ENCODE measurements at regions not wholly inside any gene's neighbourhood (a gene's known extent, or its start where the extent isn't known, plus 50 kb on each side); places are given as distances from the start of the nearest gene placed in this dataset.

DNA sequence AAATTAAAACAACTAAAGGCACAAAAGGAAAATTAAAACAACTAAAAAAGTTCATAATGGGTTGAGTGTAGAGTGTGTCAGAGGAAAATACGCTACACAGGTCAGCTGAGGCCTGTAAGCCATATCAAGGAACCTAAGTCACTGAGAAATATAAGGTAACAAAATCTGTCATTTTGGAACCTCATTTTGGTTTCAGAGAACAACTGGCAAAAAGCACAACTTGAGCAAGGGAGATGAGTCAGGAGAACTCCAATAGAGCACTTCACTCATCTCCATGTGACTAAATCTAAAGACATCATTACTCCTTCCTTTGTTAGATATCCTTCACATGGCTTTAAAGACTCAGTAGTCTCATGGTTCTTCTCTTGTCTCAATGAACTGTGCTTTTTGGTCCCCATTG, 269.4 kb upstream of the POU5F2 start:
- peaks cover 0 to 20% of the 10 kb centered on the region in 2 donors for H3K9me3 ChIP-seq
- H3K4me3 ChIP-seq, result no peak overlapping the region
- TF ChIP-seq, protein P1, sequence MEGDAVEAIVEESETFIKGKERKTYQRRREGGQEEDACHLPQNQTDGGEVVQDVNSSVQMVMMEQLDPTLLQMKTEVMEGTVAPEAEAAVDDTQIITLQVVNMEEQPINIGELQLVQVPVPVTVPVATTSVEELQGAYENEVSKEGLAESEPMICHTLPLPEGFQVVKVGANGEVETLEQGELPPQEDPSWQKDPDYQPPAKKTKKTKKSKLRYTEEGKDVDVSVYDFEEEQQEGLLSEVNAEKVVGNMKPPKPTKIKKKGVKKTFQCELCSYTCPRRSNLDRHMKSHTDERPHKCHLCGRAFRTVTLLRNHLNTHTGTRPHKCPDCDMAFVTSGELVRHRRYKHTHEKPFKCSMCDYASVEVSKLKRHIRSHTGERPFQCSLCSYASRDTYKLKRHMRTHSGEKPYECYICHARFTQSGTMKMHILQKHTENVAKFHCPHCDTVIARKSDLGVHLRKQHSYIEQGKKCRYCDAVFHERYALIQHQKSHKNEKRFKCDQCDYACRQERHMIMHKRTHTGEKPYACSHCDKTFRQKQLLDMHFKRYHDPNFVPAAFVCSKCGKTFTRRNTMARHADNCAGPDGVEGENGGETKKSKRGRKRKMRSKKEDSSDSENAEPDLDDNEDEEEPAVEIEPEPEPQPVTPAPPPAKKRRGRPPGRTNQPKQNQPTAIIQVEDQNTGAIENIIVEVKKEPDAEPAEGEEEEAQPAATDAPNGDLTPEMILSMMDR (IDR thresholded peaks at IDR 0.05), result no peak
- TF ChIP-seq POLR2AphosphoS5 (IDR thresholded peaks at IDR 0.05), result no peak
- no peak for TF ChIP-seq POLR2A (IDR thresholded peaks at IDR 0.05)
- H3K36me3 ChIP-seq, result no peaks in the 10 kb centered on the region
- H3K27me3 ChIP-seq, result no peaks in the 10 kb centered on the region
- intact Hi-C loops (cut with DNase I; ENCODE audit: low total_unique reads), result no loop called here
- no peak overlapping the region for H3K27ac ChIP-seq
- DNase-seq (ENCODE audit: low spot score in 2 of 2), result no peak
- no peaks in the 10 kb centered on the region for H3K4me1 ChIP-seq

DNA sequence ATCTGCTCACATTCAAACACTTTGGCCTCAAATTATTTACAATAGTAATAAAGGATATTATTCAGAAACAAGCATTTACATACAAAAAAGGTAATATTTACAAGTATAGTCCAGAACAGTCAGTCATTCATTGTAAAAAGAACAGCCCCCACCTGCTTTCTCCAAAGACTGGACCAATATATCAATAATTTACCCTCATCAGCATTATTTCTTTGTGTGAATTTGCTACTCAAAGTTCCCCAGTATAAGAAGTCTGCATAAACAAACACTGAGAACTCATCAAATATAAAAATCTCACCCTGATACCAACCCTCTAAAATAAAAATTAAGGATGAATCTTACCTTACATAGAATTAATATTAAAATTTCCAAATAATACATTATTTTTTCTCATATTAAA, 267.8 kb upstream of the POU5F2 start:
- H3K4me3 ChIP-seq, result no peak overlapping the region
- no peaks in the 10 kb centered on the region for H3K36me3 ChIP-seq
- intact Hi-C loops (cut with DNase I; ENCODE audit: low total_unique reads), result no loop called here
- peaks cover 0 to 3% of the 10 kb centered on the region in 2 donors for H3K9me3 ChIP-seq
- H3K4me1 ChIP-seq, result no peaks in the 10 kb centered on the region
- no peak for DNase-seq (ENCODE audit: low spot score in 2 of 2)
- TF ChIP-seq POLR2AphosphoS5 (IDR thresholded peaks at IDR 0.05) (no peak), POLR2A (IDR thresholded peaks at IDR 0.05) (no peak)
- TF ChIP-seq, protein P1 (IDR thresholded peaks at IDR 0.05), result no peak
- H3K27ac ChIP-seq, result no peak overlapping the region
- H3K27me3 ChIP-seq, result no peaks in the 10 kb centered on the region

GRCh38 chr5:93998951-93999455, 257.6 kb upstream of the POU5F2 start:
- H3K27me3 ChIP-seq, result no peaks in the 10 kb centered on the region
- peaks cover 0 to 12% of the 10 kb centered on the region in 2 donors for H3K9me3 ChIP-seq
- intact Hi-C loops (cut with DNase I; ENCODE audit: low total_unique reads), result no loop called here
- no peaks in the 10 kb centered on the region for H3K4me1 ChIP-seq
- no peak for DNase-seq (ENCODE audit: low spot score in 2 of 2)
- H3K4me3 ChIP-seq, result no peak overlapping the region
- H3K36me3 ChIP-seq, result no peaks in the 10 kb centered on the region
- TF ChIP-seq POLR2A (IDR thresholded peaks at IDR 0.05), result no peak
- H3K27ac ChIP-seq, result no peak overlapping the region

DNA sequence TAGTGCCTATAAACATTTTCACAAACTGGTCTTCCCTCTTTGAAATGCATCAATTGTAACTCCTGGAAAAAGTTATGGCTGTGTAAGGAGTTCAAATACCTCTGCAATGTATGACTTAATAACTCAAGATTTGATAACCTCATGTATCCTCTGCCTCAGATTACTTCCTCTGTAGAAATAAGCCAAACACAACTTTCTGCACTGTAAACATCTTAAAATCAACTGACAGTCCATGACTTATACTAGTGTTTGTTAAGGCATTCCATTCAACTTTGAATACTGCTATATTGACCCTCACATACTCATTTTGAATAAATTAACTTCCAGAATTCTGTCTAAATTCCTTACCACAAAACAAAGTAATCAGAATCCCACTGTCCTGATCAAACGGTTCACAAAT, 256.2 kb upstream of the POU5F2 start:
- Histone ChIP-seq H3K4me3 (no peak overlapping the region), H3K36me3 (no peaks in the 10 kb centered on the region), H3K27me3 (no peaks in the 10 kb centered on the region), H3K9me3 (peaks cover 0 to 12% of the 10 kb centered on the region in 2 donors), H3K27ac (no peak overlapping the region), H3K4me1 (no peaks in the 10 kb centered on the region)
- DNase-seq (ENCODE audit: low spot score in 2 of 2), result no peak
- intact Hi-C loops (cut with DNase I; ENCODE audit: low total_unique reads), result no loop called here
- TF ChIP-seq POLR2A (IDR thresholded peaks at IDR 0.05) (no peak), POLR2AphosphoS5 (IDR thresholded peaks at IDR 0.05) (no peak)
- TF ChIP-seq, protein P1 (IDR thresholded peaks at IDR 0.05), result no peak

GRCh38 chr5:93995126-93995621, 253.8 kb upstream of the POU5F2 start:
- Histone ChIP-seq H3K4me3 (no peak overlapping the region), H3K4me1 (no peaks in the 10 kb centered on the region), H3K27ac (no peak overlapping the region), H3K27me3 (no peaks in the 10 kb centered on the region), H3K36me3 (no peaks in the 10 kb centered on the region), H3K9me3 (no peaks in the 10 kb centered on the region)
- TF ChIP-seq, protein P1 (IDR thresholded peaks at IDR 0.05), result no peak
- TF ChIP-seq POLR2A (IDR thresholded peaks at IDR 0.05) (no peak), POLR2AphosphoS5 (IDR thresholded peaks at IDR 0.05) (no peak)
- intact Hi-C loops (cut with DNase I; ENCODE audit: low total_unique reads), result no loop called here
- no peak for DNase-seq (ENCODE audit: low spot score in 2 of 2)

DNA sequence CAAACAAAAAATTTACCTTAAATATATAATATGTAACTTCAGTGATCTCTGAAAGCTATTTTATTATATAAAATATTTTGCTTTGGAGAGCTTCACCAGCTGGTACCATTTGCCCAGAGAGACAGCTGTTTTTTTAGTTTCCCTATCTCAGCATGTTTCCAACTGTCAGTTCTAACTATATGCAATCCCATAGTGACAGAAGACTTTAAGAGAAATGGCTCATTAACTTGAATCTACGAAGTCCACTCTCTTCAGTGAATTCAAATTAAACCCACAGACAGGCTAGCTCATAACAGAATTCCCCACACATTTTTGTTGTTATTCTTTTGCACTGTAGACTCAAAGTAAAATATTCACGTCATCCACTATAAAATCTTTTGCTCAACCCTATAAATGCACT, 251.8 kb upstream of the POU5F2 start:
- H3K36me3 ChIP-seq, result no peaks in the 10 kb centered on the region
- no peak overlapping the region for H3K4me3 ChIP-seq
- no peak for TF ChIP-seq POLR2A (IDR thresholded peaks at IDR 0.05)
- TF ChIP-seq POLR2AphosphoS5 (IDR thresholded peaks at IDR 0.05), result no peak
- TF ChIP-seq, protein P1 (IDR thresholded peaks at IDR 0.05), result no peak
- no peak overlapping the region for H3K27ac ChIP-seq
- H3K4me1 ChIP-seq, result no peaks in the 10 kb centered on the region
- H3K27me3 ChIP-seq, result no peaks in the 10 kb centered on the region
- intact Hi-C loops (cut with DNase I; ENCODE audit: low total_unique reads), result no loop called here
- DNase-seq (ENCODE audit: low spot score in 2 of 2), result no peak
- H3K9me3 ChIP-seq, result no peaks in the 10 kb centered on the region
